Superior temporal gyrus (tissue), 1 donor: ENCODE measurements at regions not wholly inside any gene's neighbourhood (a gene's known extent, or its start where the extent isn't known, plus 50 kb on each side); places are given as distances from the start of the nearest gene placed in this dataset.
"Not testable (repeated sequence)": the region's sequence is repeated elsewhere in the genome, so short reads cannot be mapped to it uniquely, and the experiment has no call there.

Source experiments
- DNase-seq: peaks from one replicate; pipeline ENCODE4 v3.0.0-alpha.2; 2016; ENCODE audit errors: extremely low spot score

- DNase-seq: no peak
These were observed 119.3 kb upstream of the NAA20 start for GRCh38 chr20:19897891-19898290.

GRCh38 chr20:19901226-19901625 lies 115.9 kb upstream of the NAA20 start:
- DNase-seq: no peak

GRCh38 chr20:19903168-19903811 lies 113.9 kb upstream of the NAA20 start:
- DNase-seq: peak; percentile 33

GRCh38 chr20:19907326-19908056 lies 109.7 kb upstream of the NAA20 start:
- DNase-seq: no peak

- DNase-seq: no peak
These were observed 108.6 kb upstream of the NAA20 start for GRCh38 chr20:19908576-19908975.

GRCh38 chr20:19909725-19910124 lies 107.4 kb upstream of the NAA20 start:
- DNase-seq: no peak

GRCh38 chr20:19911810-19912382 lies 105.3 kb upstream of the NAA20 start:
- no peak for DNase-seq

- no peak for DNase-seq
These were observed 103.8 kb upstream of the NAA20 start for GRCh38 chr20:19913349-19913748.

GRCh38 chr20:19913927-19914614 lies 103.1 kb upstream of the NAA20 start:
- no peak for DNase-seq

GRCh38 chr20:19915111-19915798 lies 101.9 kb upstream of the NAA20 start:
- DNase-seq: no peak

- DNase-seq: no peak
These were observed 100.4 kb upstream of the NAA20 start for GRCh38 chr20:19916531-19917485.

- no peak for DNase-seq
These were observed 98.2 kb upstream of the NAA20 start for GRCh38 chr20:19918965-19919329.

- no peak for DNase-seq
These were observed 96.6 kb upstream of the NAA20 start for GRCh38 chr20:19920381-19921138.

GRCh38 chr20:19921284-19921793 lies 95.8 kb upstream of the NAA20 start:
- DNase-seq: no peak

GRCh38 chr20:19921829-19922228 lies 95.3 kb upstream of the NAA20 start:
- not testable (repeated sequence) for DNase-seq

- no peak for DNase-seq
These were observed 94.4 kb upstream of the NAA20 start for GRCh38 chr20:19922716-19923115.

GRCh38 chr20:19923762-19924161 lies 93.4 kb upstream of the NAA20 start:
- no peak for DNase-seq

GRCh38 chr20:19924255-19924654 lies 92.9 kb upstream of the NAA20 start:
- no peak for DNase-seq

GRCh38 chr20:19926591-19926990 lies 90.6 kb upstream of the NAA20 start:
- DNase-seq: no peak
